Stimulated activated CD4-positive, alpha-beta T cell treated with anti-CD3 and anti-CD28 coated beads, Interleukin-12 subunit alpha, Interleukin-12 subunit beta, amount 100 ng/mL, for 4 hours (primary cell): ENCODE measurements at regions not wholly inside any gene's neighbourhood (a gene's known extent, or its start where the extent isn't known, plus 50 kb on each side); places are given as distances from the start of the nearest gene placed in this dataset.

Experiments
- DNase-seq: peaks from one replicate; pipeline ENCODE4 v3.0.0-alpha.2; 2020

GRCh38 chr2:144152817-144153271 lies 367.1 kb downstream of the ZEB2 start:
- DNase-seq, result no peak

- DNase-seq, result no peak
Observed at GRCh38 chr2:144151851-144152250, 368.1 kb downstream of the ZEB2 start.

- no peak for DNase-seq
Observed at GRCh38 chr2:144151405-144151804, 368.5 kb downstream of the ZEB2 start.

- DNase-seq, result no peak
Observed at GRCh38 chr2:144147356-144147755, 372.6 kb downstream of the ZEB2 start.

GRCh38 chr2:144146876-144147275 lies 373.0 kb downstream of the ZEB2 start:
- no peak for DNase-seq

- no peak for DNase-seq
Observed at GRCh38 chr2:144146076-144146475, 373.8 kb downstream of the ZEB2 start.

- DNase-seq, result no peak
Observed at GRCh38 chr2:144143294-144144151, 376.4 kb downstream of the ZEB2 start.

GRCh38 chr2:144140891-144141290 lies 379.0 kb downstream of the ZEB2 start:
- no peak for DNase-seq

- DNase-seq, result no peak
Observed at GRCh38 chr2:144137705-144138428, 382.1 kb downstream of the ZEB2 start.

GRCh38 chr2:144137272-144137671 lies 382.6 kb downstream of the ZEB2 start:
- no peak for DNase-seq

GRCh38 chr2:144136297-144137010 lies 383.5 kb downstream of the ZEB2 start:
- no peak for DNase-seq

GRCh38 chr2:144133936-144134665 lies 385.8 kb downstream of the ZEB2 start:
- no peak for DNase-seq

GRCh38 chr2:144132357-144132756 lies 387.6 kb downstream of the ZEB2 start:
- no peak for DNase-seq

GRCh38 chr2:144131042-144131441 lies 388.9 kb downstream of the ZEB2 start:
- DNase-seq, result no peak

- DNase-seq, result no peak
Observed at GRCh38 chr2:144130551-144130950, 389.4 kb downstream of the ZEB2 start.

- no peak for DNase-seq
Observed at GRCh38 chr2:144128130-144128746, 391.7 kb downstream of the ZEB2 start.

GRCh38 chr2:144127693-144128092 lies 392.2 kb downstream of the ZEB2 start:
- no peak for DNase-seq

- no peak for DNase-seq
Observed at GRCh38 chr2:144126302-144126701, 393.6 kb downstream of the ZEB2 start.

GRCh38 chr2:144125751-144126150 lies 394.2 kb downstream of the ZEB2 start:
- no peak for DNase-seq

- DNase-seq, result no peak
Observed at GRCh38 chr2:144124882-144125281, 395.0 kb downstream of the ZEB2 start.

GRCh38 chr2:144120487-144120886 lies 399.4 kb downstream of the ZEB2 start:
- no peak for DNase-seq

GRCh38 chr2:144117086-144117485 lies 402.8 kb downstream of the ZEB2 start:
- DNase-seq, result no peak
